K562 (cell line): ENCODE measurements at regions not wholly inside any gene's neighbourhood (a gene's known extent, or its start where the extent isn't known, plus 50 kb on each side); places are given as distances from the start of the nearest gene placed in this dataset.

Source experiments
- CREB1 ChIP-seq, 2 experiments: sonication (generic) in 1 of 2; formaldehyde crosslinking in 1 of 2; IDR thresholded peaks; 2 replicates each; pipeline versions ENCODE4 v1.6.1 to v1.8.0; 2012 to 2022; ENCODE audit warnings: inconsistent platforms in 1 of 2, mild to moderate bottlenecking in 1 of 2, missing genetic modification reagents in 1 of 2, moderate library complexity in 1 of 2
- ZBTB9 ChIP-seq: fragments of 450-650 bp; formaldehyde crosslinking; IDR thresholded peaks from 2 replicates; pipeline ENCODE4 v1.4.0; 2020; ENCODE audit warnings: mild to moderate bottlenecking, moderate library complexity
- ZNF407 ChIP-seq: fragments of 450-650 bp; IDR thresholded peaks from 2 replicates; pipeline ENCODE4 v1.6.1; 2016; ENCODE audit warnings: low read depth

- TF ChIP-seq ZNF407, result no peak
- no peak for TF ChIP-seq ZBTB9 (CRISPR knock-in tag)
- TF ChIP-seq CREB1 (IDR thresholded peaks at IDR 0.05), result no peak
- no peak for TF ChIP-seq CREB1 (CRISPR knock-in tag; IDR thresholded peaks at IDR 0.05)
- TF ChIP-seq, all 486 proteins: peak for 0
Measured at GRCh38 chr15:29442532-29442931, 172.9 kb upstream of the NSMCE3 start (continued).
